G401 (cell line): ENCODE measurements at regions not wholly inside any gene's neighbourhood (a gene's known extent, or its start where the extent isn't known, plus 50 kb on each side); places are given as distances from the start of the nearest gene placed in this dataset.
A peak's percentile ranks its signal among the peaks of the same experiment; 100 is the strongest.

Experiments used
- DNase-seq: peaks from one replicate; pipeline ENCODE4 v3.0.0-alpha.2; 2015; ENCODE audit warnings: low spot score
- in situ Hi-C: cut with HindIII; loops from 2 replicates; pipeline ENCODE4 v1.10.0; 2016; ENCODE audit warnings: low sequenced_read_pairs, mixed read lengths

DNA sequence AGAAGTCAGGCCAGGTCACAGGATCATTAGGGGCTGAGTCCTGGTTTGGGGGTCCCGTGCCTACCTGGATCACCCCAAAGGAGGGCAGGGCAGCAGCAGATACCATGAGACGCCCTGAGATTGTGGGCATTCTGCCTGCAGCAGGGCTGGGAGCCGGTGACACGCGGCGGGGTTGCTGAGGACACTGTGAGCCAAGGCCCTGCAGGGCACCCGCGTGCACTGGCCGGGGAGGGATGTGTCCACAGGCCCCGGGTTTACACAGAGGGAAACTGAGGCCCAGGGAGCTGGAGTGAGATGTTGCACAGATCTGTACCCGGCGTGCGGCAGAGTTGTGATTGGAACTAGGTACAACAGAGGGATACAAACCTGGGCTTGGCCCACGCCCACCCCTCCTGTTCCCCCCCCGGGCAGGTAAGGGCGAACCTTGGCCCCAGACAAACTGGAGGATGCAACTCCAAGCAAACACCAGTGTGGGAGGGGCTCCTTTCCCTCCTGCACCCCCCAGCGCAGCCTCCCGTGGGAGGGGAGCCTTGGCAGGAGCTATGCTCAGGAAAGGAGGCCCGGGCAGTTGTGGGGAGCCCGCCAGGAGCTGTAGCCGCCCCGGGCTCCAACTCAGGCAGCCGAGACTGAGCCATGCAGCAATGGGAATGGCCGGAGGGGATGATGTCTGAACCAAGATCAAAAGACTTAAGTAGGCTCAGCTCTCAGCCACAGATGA is 91.3 kb downstream of the ENGASE start:
- DNase-seq = no peak
- in situ Hi-C loops = no loop called here

DNA sequence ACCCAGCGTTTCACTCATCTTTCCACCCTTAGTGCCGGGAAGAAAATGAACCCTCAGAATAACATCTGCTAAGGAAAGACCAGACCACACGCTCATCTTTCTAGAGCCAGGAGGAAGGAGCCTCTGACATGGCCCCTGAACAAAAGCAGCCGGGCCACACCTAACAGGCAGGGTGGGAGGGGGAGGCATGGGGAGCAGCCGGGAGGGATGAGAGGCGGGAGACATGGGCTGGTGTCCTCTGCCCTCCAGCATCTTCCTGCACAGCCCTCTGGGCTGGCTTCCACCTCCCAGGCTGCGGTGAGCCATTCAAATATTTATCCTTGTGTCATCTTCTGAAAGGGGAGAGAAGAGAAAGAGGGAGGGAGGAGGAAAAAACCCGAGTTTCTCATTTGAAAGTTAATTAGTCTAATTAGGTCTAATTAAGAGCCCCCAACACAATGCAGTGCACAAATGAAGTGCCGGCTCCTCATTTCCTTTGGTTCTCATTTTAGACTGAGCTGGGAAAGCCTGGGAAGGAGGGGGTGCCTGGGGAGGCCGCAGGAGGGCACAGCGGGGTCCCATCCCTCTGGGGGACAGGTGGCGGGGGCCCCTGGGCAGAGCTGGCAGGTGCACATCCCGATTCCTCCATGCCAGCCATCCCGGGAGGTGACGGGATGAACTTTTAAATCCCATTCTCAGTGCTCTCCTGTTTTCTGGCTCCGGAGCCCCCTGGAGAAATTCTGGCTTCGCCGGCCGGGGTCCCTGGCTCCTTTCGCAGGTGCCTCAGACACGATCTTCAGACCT is 90.5 kb downstream of the ENGASE start:
- in situ Hi-C loops = no loop called here
- no peak for DNase-seq

DNA sequence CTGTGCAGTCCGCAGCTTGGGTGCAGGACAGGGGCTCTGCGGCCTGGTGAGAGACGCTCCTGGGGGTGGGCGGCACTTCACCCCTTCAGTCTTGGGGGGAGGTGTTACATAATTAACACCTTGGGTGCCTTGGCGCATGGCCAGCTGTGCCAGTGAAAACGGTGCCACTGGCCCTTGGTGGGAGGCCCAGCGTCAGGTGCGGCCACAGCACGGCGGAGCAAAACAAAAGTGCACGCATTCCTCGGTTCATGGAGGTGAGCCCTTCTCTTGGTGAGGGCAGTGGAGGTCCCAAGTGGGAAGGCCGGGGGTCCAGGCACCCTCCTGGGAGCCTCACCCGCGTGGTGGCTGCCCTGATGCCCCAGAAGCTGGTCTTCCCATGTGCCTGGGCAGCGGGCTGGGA is 89.8 kb downstream of the ENGASE start:
- no peak for DNase-seq
- in situ Hi-C loops = no loop called here

DNA sequence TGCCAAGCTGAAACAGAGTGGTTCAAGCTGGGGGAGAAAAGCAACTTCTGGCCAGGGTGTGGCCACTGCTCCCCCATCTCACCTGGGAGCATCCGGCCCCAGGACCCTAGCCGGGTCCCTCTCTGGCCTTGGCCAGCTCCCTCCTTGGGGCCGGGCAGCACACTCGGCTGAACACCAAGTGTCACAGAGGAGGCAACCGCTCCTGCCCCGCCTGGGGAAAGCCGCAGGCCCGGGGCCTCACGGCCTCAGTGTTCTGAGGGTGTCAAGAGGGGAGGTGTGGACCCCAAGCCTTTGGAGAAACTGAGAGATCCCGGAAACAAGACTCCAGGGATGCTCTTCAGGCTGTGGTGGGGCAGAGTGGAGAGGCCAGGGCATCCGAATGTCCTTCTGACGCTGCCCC is 88.4 kb downstream of the ENGASE start:
- DNase-seq = no peak
- in situ Hi-C loops = no loop called here

DNA sequence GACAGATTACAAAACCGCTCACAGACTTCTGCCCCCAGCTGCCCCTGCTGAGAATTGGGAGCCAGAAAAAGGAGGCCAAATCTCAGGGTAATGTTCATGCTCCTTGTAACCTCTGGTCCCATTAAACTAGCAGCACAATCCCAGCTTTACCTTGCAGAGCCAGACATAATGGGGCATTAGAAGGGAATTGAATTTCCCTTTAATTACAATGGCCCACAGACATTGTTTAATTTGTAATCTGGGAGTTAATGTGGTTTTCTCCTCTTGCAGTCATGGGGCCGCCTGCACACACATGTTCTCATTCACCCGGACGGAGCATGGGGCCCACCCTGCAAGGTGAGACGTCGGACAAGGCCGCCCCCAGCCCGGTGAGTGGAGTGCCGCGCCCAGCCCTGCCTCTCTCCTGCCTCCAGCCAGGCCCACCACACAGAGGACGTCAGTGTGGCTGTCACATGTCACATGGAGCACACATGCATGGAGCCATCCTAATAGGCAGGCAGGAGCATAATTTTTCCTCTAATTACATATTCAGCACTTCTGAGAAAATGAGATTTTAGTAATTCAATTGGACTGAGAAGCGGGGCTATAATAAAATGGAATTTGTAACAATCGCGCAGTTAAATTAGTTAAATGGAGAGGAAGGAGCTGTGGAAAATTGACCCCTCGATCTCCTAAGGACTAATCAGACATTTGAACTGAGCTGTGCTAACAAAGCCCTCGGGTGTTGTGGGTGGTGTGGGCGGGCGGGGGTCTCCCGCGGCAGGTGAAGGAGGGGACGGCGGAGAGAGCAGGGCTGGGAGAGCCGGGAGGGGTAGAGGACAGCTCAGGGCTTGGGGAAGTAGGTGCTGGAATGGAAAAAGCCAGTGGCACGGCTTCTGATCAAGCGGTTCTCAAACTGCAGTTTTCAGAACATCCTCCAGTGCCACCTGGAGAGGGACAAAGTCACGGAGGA is 87.7 kb downstream of the ENGASE start:
- no peak for DNase-seq
- in situ Hi-C loops = no loop called here

DNA sequence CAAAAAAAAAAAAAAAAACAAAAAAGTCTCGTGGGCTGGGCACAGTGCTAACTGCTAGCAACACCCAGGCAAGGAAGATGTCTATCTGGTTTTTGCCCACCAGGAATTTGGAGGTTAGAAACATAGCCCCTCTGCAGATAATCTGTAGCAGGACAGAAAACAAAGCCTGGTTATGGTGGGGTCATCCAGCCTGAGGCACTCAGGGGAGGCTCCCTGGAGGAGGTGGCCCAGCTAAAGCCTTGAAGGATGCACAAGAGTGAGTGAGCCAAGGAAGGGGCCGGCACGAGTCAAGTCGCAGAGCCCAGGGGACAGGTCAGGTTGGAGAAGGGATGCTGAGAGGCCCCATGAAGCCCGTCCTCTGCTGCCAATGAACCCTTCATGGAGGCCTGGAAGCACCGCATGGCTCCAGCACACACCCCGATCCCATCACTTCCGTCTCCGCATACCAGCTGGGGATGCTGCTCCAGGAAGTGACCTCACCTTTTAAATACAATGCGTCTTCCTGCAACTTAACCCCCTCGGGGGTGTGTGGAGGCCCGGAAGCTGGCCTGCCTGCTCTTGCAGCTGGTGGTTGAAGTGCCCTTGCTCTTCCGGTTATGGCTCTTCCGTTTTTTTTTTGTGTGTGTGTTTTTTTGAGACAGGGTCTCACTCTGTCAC is 86.5 kb downstream of the ENGASE start:
- DNase-seq = no peak

DNA sequence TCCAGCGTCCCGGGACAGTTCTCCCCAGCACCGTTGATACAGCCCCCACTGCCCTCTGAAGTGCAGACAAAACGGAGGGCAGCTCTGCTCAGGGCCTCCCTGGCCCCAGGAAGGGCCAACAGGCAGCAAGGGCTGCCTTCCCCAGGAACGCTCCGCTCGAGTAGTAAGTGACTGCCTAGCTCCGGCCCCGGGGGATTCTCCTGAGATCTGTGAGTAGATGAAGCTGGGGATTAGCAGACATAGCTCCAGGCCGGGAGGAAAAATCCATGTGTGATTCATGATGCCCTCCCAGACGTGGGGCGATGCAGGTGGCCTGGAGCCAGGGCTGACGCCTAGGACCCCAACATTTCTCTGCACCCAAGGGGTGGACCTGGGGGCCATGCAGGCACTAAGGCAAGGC is 85.3 kb downstream of the ENGASE start:
- in situ Hi-C loops = no loop called here
- no peak for DNase-seq

More for the DNA sequence above, 86.5 kb downstream of the ENGASE start:
- in situ Hi-C loops = no loop called here

DNA sequence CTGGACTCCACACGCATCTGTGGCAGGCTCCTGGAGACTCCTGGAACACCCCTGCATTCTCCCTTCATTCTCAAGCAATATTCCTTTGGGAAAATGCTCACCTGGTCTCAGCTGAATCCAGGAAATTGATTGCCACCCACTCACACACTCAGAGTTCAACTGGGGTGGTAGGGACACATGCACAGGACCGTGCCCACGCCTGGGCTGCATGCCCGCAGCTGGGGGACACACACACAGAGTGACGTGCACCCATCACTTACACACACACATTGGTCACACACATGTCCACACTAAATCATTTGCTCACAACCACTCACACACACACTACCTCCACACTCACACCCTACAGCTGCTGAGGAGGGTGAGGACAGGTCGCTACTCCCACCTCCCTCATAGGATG is 84.8 kb downstream of the ENGASE start:
- no peak for DNase-seq
- in situ Hi-C loops = no loop called here

DNA sequence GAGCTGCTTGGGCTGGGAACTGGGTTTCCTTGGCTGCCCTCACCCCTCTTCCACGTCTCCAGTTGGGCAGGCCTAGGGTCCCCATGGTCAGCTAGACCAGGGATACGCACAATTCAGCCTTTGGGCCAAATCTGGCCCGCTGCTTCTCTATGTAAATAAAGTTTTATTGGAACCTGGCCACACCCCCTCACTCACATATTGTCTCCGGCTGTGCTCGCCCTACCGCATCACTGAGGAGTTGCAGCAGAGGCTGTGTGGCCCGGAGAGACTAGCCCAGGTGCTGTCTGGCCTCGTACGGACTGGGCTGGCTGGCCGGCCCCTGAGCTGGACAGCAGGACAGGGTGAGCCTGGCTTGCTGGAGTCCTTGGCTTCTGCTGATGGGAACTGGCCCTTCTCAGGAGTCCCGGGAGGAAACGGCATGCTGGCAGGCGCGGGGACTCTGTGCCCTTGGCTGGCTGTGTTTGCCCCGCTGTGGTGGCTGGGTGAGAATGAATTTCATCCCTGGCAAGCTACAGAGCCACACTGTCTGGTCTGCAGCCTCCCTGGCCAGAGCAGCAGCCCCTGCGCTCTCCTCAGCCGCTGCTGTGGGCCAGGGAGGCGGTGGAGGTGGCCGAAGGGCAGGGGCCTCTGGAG is 82.0 kb downstream of the ENGASE start:
- DNase-seq = peak; percentile 64
- in situ Hi-C loops = no loop called here

DNA sequence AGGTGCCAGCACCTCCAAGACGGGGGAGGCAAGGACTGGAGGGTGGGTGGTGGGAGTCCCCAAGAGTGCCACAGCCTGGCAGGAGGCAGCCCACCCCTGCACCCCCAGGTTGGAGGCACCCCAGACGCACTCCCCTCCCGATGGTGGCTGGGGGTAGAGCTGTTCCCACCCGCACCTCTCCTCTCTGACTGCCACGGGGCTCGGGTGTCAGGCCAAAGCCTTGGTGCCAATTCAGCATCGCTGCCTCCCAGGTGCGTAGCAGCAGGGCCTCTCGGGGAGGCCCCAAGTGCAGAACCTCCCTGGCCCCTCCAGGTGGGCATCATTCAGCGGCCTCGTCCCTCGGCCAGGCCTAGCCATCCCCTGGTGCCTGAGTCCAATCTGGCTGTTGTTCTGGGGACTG is 81.1 kb downstream of the ENGASE start:
- in situ Hi-C loops = no loop called here
- DNase-seq = no peak

DNA sequence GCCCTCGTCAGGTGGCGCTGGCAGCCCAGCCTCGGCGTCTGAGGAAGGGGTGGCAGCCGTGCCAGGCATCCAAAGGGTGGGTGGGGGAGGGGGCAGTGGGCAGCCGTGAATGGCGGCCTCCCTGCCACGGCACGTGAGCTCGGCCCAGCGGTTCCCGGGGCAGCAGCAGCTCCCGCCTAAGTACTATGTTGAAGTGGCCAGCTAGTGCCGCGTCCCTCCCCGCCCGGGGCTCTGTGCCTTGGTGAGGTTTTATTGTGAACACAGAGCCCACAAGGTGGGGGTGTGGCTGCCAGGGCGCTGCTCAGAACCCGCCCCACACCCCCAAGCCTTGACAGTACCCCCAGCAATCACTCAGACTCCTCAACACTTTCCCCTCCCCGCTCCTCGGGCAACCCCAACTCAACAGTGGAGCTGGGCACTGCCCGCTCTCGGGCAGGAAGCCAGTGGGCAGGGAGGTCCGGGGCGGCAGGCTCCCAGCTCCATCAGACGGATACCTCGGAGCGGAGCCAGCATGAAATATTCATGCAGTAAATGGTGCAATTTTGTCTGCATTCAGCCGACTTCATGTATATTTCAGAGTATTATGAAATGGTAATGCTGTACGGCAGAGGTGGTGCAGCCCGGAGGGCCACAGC is 80.4 kb downstream of the ENGASE start:
- in situ Hi-C loops = no loop called here
- no peak for DNase-seq

DNA sequence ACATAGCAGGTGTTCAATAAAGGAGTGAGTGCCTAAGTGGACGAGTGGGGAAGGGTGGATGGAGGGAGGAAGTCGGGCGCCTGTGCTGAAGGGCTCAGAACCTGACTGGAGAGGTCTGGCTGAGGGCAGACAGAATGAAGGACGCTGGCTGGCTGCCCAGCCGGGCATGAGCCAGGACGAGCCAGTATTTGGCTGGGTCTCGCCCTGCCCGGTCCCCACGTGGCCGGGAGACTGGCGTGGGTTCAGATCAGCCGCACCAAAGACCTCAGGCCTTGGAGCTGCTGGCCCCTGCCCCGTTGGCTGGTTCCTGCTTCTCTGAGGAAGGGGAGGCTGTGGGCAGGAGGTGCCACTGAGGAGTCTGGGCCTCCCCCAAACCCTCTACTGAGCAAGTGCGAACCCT is 79.8 kb downstream of the ENGASE start:
- peak; percentile 49 for DNase-seq
- in situ Hi-C loops = no loop called here

DNA sequence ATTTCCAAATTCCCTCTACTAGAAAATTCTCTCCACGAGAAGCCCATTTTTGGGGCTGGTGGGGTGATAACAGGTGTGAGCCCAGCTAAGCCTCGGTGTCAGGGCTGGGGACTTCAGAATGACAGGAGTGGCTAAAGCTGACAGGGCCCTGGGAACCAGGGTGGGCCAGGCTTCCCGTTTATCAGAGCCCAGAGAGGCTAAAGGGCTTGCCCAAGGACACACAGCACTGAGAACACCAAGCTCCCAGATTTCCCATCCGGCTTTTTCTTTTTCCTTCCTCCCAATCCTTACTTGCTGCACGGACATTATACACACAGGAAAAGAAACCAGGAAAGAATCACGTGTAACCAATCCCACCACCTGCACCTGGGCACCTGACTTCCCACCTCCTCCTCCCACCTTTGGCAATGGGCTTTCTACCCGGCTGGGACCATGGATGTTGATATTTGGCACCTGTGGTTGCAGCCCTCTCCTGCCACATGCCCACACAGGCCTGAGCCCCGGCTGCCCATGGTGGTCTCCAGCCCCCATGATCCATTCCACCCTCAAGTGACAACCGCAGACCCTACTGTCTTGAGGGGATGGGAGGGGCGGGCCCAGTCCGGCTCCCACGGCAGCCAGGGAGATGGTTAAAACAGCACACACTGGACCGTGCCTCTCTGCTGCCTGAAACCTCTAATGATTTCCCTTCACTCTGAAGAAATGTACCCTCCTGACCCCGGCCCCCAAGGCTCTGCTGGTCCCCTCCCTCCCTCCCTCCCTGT is 78.9 kb downstream of the ENGASE start:
- in situ Hi-C loops = no loop called here

DNA sequence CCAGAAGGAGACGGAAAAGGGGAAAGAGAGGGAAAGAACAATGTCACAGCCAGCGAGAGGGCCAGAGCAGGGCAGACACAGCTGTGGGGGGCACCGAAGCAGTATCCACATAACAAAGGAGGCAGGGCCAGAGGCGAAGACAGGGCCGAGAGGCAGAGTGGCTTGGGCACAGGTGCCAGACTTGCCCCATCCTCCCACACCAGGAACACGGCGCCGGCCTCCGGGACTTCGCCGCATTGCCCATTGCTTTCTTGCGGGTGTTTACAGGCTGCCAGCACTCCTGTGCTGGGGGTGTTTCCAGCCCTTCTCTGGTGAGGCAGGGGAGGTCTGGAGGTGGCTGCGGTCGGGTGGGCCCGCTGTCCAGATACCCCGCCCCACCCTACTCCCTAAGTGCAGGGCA is 78.0 kb downstream of the ENGASE start:
- no peak for DNase-seq

More for the DNA sequence above, 78.9 kb downstream of the ENGASE start:
- DNase-seq = no peak

DNA sequence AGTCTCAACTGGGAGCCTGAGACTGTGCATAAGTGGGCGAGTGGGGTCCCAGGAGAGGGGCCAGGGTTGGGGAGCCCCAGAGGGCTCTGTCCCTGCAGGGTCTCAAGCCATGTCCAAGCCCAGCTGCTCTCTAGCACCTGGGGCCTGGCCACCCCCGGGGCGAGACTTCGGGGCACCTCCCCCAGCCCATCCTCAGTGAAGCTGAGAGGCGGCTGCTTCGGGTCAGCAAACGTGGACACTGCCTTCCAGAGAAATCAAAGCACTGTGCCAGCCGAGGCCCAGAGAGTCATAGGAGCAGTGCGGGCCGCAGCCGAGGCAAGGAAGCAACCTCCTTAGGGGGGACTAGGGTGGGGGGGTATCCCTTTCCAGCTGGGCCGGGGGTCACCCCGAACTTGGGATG is 77.5 kb downstream of the ENGASE start:
- no peak for DNase-seq

More for the DNA sequence above, 78.0 kb downstream of the ENGASE start:
- in situ Hi-C loops = no loop called here

DNA sequence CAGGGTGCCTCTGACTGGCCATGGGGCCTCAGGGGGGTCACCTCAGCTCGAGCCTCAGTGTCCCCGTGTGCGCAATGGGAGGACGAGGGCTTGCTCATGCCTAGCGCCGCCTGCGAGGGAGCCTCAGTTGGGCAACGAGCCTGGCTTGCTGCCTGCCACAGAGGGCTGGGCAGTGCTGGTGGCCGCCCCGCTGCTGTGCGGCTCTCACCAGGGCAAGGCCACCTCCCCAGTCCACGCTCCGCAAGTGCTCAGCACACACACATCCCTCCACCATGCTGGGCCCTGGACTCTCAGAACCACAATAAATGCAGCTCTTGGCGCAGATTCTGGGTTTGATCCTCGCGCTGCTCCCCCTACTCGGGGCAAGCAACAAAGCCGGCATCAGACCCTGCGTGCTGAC is 76.2 kb downstream of the ENGASE start:
- DNase-seq = no peak
- in situ Hi-C loops = no loop called here

More for the DNA sequence above, 77.5 kb downstream of the ENGASE start:
- in situ Hi-C loops = no loop called here

DNA sequence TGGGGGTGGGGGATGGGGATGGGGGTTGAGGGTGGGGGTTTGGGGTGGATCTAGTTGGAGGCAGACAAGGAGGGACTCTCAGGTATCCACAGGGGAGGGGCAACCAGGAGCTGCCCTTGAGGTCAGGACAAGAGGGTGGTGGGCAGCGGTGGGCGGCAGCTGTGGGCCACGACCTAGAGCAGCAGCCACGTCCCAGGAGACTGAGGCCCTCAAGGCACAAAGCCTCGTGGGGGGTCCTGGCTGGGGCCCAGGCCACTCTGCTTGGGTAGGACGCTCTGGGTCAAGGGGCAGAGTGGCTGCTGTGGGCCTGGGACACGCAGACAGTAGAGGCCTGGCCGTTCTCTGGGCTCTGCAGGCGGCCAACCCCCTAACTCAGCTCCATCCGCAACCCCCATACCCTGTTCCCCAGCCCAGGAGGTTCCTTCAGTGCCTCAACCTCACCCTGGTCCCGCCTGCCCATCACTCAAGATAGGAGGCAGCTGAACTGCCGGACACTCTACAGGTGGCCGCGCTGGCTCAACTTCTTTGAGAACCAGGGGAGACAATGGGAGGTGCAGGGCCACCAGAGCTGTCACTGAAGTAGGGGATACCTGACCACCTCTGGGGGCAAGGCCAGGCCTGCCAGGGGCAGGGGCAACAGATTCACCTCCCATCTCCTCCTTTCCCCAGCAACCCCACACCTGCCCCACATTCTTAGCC is 75.6 kb downstream of the ENGASE start:
- DNase-seq = no peak
- in situ Hi-C loops = no loop called here
